Endothelial cell of umbilical vein (primary cell): ENCODE measurements at regions not wholly inside any gene's neighbourhood (a gene's known extent, or its start where the extent isn't known, plus 50 kb on each side); places are given as distances from the start of the nearest gene placed in this dataset.

Experiments
- BruUV-seq: library from RNA; stranded (reverse); fragments of 400-500 nt; replicated peaks from 2 replicates; lab custom pipeline; 2021; lab: Mats Ljungman, UMichigan
- CTCF ChIA-PET: fragments of 300-600, 350-600 bp; sonication (Branson Sonifier 250); formaldehyde crosslinking; loops from one replicate; lab custom pipeline; 2021; ENCODE audit warnings: antibody characterized with exemption, inconsistent platforms; lab: Charles Lee
- POLR2A ChIA-PET: fragments of 300-600, 350-600 bp; sonication (Branson Sonifier 250); formaldehyde crosslinking; loops from one replicate; lab custom pipeline; 2021; ENCODE audit warnings: antibody characterized with exemption, inconsistent platforms; lab: Charles Lee
- DNase-seq: peaks from one replicate; pipeline ENCODE4 v3.0.0-alpha.2; 2011; ENCODE audit warnings: low read depth, low spot score
- FAIRE-seq: peaks from 2 replicates; lab custom pipeline; 2011; peaks lifted over from hg19 to GRCh38; lab: Jason Lieb, UNC
- H2AFZ ChIP-seq: 2 replicates; pipeline ENCODE4 v1.6.0; 2012; ENCODE audit warnings: low read depth, low read length, control low read depth, inconsistent platforms
- H3K27ac ChIP-seq: 2 replicates; pipeline ENCODE4 v1.5.1; 2011; ENCODE audit warnings: low read depth, mild to moderate bottlenecking, control low read depth, low read length, moderate library complexity; ENCODE audit not compliant: insufficient read depth
- H3K27me3 ChIP-seq, 2 experiments: 2 replicates each; pipeline versions ENCODE4 v1.6.0 to v1.6.1; 2011; ENCODE audit warnings: low read length in 2 of 2, mixed read lengths in 1 of 2; ENCODE audit not compliant: control insufficient read depth in 2 of 2, insufficient read depth in 2 of 2
- H3K36me3 ChIP-seq, 2 experiments: 2 replicates in 1 of 2; 3 replicates in 1 of 2; pipeline ENCODE4 v1.5.1; 2011; ENCODE audit warnings: low read length in 2 of 2, mild to moderate bottlenecking in 1 of 2, moderate library complexity in 1 of 2; ENCODE audit not compliant: control insufficient read depth in 2 of 2, insufficient read depth in 2 of 2; ENCODE audit errors: extremely low read depth in 1 of 2
- H3K4me1 ChIP-seq: 3 replicates; pipeline ENCODE4 v1.5.1; 2011; ENCODE audit warnings: mild to moderate bottlenecking, low read length; ENCODE audit not compliant: control insufficient read depth, insufficient read depth; ENCODE audit errors: extremely low read depth
- H3K4me2 ChIP-seq: 2 replicates; pipeline ENCODE4 v1.6.1; 2011; ENCODE audit warnings: low read length, control low read depth, mixed read lengths; ENCODE audit not compliant: insufficient read depth
- H3K4me3 ChIP-seq, 3 experiments: fragments of 200-600 bp in 1 of 3; sonication (generic), shearing (Covaris generic) in 1 of 3; replicated peaks in 1 of 3; 2 replicates each; pipeline ENCODE4 v1.5.1; 2011 to 2016; ENCODE audit warnings: control low read depth in 3 of 3, low read length in 3 of 3, mild to moderate bottlenecking in 2 of 3, inconsistent platforms in 1 of 3, low read depth in 1 of 3, moderate library complexity in 1 of 3; ENCODE audit not compliant: insufficient read depth in 1 of 3
- H3K79me2 ChIP-seq: 2 replicates; pipeline ENCODE4 v1.6.0; 2012; ENCODE audit warnings: low read length, inconsistent platforms; ENCODE audit not compliant: control insufficient read depth, insufficient read depth
- H3K9ac ChIP-seq: replicated peaks from 2 replicates; pipeline ENCODE3; 2011; ENCODE audit warnings: low read length, control low read depth; ENCODE audit not compliant: insufficient read depth; ENCODE audit errors: extremely low read depth
- H3K9me1 ChIP-seq: replicated peaks from 3 replicates; pipeline ENCODE4 v1.6.0; 2011; ENCODE audit warnings: mild to moderate bottlenecking, low read length; ENCODE audit not compliant: control insufficient read depth, insufficient read depth; ENCODE audit errors: extremely low read depth
- H3K9me3 ChIP-seq: replicated peaks from 2 replicates; pipeline ENCODE4 v1.5.1; 2012; ENCODE audit warnings: low read length, inconsistent platforms; ENCODE audit not compliant: control insufficient read depth, insufficient read depth
- H4K20me1 ChIP-seq: replicated peaks from 2 replicates; pipeline ENCODE3; 2011; ENCODE audit warnings: mild to moderate bottlenecking, low read length; ENCODE audit not compliant: control insufficient read depth, insufficient read depth; ENCODE audit errors: extremely low read depth
- CTCF ChIP-seq, 2 donors: IDR thresholded peaks; 1 replicate in 1 of 2; 2 replicates in 1 of 2; pipeline ENCODE4 v1.5.1; 2011; ENCODE audit warnings: low read length in 2 of 2, mild to moderate bottlenecking in 2 of 2, moderate library complexity in 2 of 2, control low read depth in 1 of 2, inconsistent platforms in 1 of 2, low read depth in 1 of 2; ENCODE audit not compliant: insufficient read depth in 1 of 2; ENCODE audit errors: extremely low read depth in 1 of 2
- EZH2 ChIP-seq: IDR thresholded peaks from 2 replicates; pipeline ENCODE4 v1.6.1; 2012; ENCODE audit warnings: borderline replicate concordance, low read depth, mild to moderate bottlenecking, moderate library complexity, low read length, inconsistent platforms; ENCODE audit not compliant: severe bottlenecking
- FOS ChIP-seq: IDR thresholded peaks from 2 replicates; pipeline ENCODE4 v1.6.1; 2011; ENCODE audit warnings: mild to moderate bottlenecking, low read length, moderate library complexity, borderline replicate concordance; ENCODE audit not compliant: insufficient read depth
- GATA2 ChIP-seq: IDR thresholded peaks from 2 replicates; pipeline ENCODE4 v1.7.0; 2011; ENCODE audit warnings: low read depth, mild to moderate bottlenecking, moderate library complexity, mixed read lengths, low read length; ENCODE audit not compliant: insufficient read length, insufficient read depth
- JUN ChIP-seq: IDR thresholded peaks from 2 replicates; pipeline ENCODE4 v1.6.1; 2011; ENCODE audit warnings: borderline replicate concordance, low read depth; ENCODE audit not compliant: insufficient read length, insufficient read depth
- MAX ChIP-seq: IDR thresholded peaks from 2 replicates; pipeline ENCODE4 v1.6.1; 2011; ENCODE audit not compliant: insufficient read depth, insufficient read length
- MYC ChIP-seq: IDR thresholded peaks from one replicate; pipeline ENCODE4 v1.6.1; 2011; ENCODE audit warnings: mild to moderate bottlenecking, low read depth, low read length
- POLR2A ChIP-seq: IDR thresholded peaks from 2 replicates; pipeline ENCODE4 v1.6.1; 2012; ENCODE audit warnings: low read depth, mild to moderate bottlenecking, control low read depth, low read length
- POLR2AphosphoS5 ChIP-seq: IDR thresholded peaks from 2 replicates; pipeline ENCODE4 v1.6.1; 2012; ENCODE audit warnings: low read depth, mild to moderate bottlenecking, control low read depth, low read length, moderate library complexity; ENCODE audit not compliant: insufficient read depth
- dilution Hi-C: fragments of 300-500 bp; cut with MboI; formaldehyde crosslinking; loops from one replicate; pipeline ENCODE4 v1.15.0; 2019; ENCODE audit warnings: low sequenced_read_pairs; ENCODE audit not compliant: extremely low pct_ligation_motif_present
- intact Hi-C: fragments of 100-400 bp; cut with micrococcal nuclease; formaldehyde crosslinking; loops from one replicate; pipeline ENCODE4 v1.10.0; 2022

GRCh38 chr5:153903321-153903720 is 135.4 kb downstream of the FAM114A2 start:
- intact Hi-C loops = no loop called here
- no TSS peak for BruUV-seq

More at GRCh38 chr5:153903321-153903720, 135.4 kb downstream of the FAM114A2 start:
- no peak for DNase-seq
- Histone ChIP-seq H3K9me1 (no peaks in the 10 kb centered on the region), H4K20me1 (no peaks in the 10 kb centered on the region), H3K27ac (no peak overlapping the region), H3K79me2 (no peaks in the 10 kb centered on the region), H3K4me2 (no peak overlapping the region), H3K36me3 (no peaks in the 10 kb centered on the region), H3K9ac (no peak overlapping the region), H3K4me1 (no peaks in the 10 kb centered on the region), H3K9me3 (no peaks in the 10 kb centered on the region), H3K27me3 (no peaks in the 10 kb centered on the region), H3K4me3 (no peak overlapping the region), H2AFZ (no peak overlapping the region)
- ChIA-PET POLR2A (no interaction called here), CTCF (interaction anchor here (0.7 kb wide), 1 partner anchor 429 kb away, joined by 3 read pairs; no protein-coding TSS in a partner anchor)
- dilution Hi-C loops = no loop called here
- TF ChIP-seq JUN (no peak), MYC (no peak), POLR2A (no peak), POLR2AphosphoS5 (no peak), EZH2 (no peak), MAX (no peak), GATA2 (no peak), FOS (no peak), CTCF (IDR thresholded peaks at IDR 0.05; ENCODE audit: extremely low read depth in 1 of 2, insufficient read depth in 1 of 2, low read depth in 1 of 2, low read length in 2 of 2) (no peak)
- no peak for FAIRE-seq
